ENCODE measurements at regions not wholly inside any gene's neighbourhood (a gene's known extent, or its start where the extent isn't known, plus 50 kb on each side); places are given as distances from the start of the nearest gene placed in this dataset.

DNA sequence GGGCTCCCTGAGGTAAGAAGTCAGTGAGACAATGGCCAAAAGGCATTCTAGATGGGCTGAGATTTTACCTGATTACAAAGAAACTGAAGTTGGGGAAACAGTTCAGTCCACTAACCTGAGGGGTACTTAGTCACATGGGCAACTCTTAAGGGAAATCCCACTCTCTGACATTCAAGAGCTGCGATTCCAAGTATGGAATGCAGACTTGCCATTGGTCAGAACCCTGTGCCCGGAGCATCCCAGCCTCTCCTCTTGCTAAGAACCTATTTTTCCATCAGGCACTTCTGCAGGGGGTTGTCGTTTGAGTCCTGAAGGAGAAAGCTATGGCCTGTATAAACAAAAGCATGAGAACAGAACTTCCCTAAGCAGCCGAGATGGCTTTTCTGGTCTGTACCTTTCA, 434.9 kb upstream of the DAB1 start:
- DNase-seq (no peak), ATAC-seq (no peak)
- no peak overlapping the region for H3K4me3 ChIP-seq
- TF ChIP-seq POLR2A (IDR thresholded peaks at IDR 0.05): no peak
- TF ChIP-seq, protein P1, sequence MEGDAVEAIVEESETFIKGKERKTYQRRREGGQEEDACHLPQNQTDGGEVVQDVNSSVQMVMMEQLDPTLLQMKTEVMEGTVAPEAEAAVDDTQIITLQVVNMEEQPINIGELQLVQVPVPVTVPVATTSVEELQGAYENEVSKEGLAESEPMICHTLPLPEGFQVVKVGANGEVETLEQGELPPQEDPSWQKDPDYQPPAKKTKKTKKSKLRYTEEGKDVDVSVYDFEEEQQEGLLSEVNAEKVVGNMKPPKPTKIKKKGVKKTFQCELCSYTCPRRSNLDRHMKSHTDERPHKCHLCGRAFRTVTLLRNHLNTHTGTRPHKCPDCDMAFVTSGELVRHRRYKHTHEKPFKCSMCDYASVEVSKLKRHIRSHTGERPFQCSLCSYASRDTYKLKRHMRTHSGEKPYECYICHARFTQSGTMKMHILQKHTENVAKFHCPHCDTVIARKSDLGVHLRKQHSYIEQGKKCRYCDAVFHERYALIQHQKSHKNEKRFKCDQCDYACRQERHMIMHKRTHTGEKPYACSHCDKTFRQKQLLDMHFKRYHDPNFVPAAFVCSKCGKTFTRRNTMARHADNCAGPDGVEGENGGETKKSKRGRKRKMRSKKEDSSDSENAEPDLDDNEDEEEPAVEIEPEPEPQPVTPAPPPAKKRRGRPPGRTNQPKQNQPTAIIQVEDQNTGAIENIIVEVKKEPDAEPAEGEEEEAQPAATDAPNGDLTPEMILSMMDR (IDR thresholded peaks at IDR 0.05): no peak
- H3K4me1 ChIP-seq: no peaks in the 10 kb centered on the region
- H3K27ac ChIP-seq: no peak overlapping the region
- intact Hi-C loops (cut with DNase I): no loop called here
- H3K9me3 ChIP-seq: no peaks in the 10 kb centered on the region
- 38 to 45% methylated on average over 4 of the region's 4 CpGs for WGBS, 2 donors
- H3K36me3 ChIP-seq (replicated peaks in 1 of 2; ENCODE audit: insufficient read depth in 1 of 2, low read depth in 2 of 2): no peaks in the 10 kb centered on the region
- no peaks in the 10 kb centered on the region for H3K27me3 ChIP-seq

- 32 to 59% methylated on average over 1 of the region's 1 CpG for WGBS, 2 donors
- Histone ChIP-seq H3K27me3 (no peaks in the 10 kb centered on the region), H3K9me3 (no peaks in the 10 kb centered on the region), H3K27ac (no peak overlapping the region), H3K4me1 (no peaks in the 10 kb centered on the region), H3K36me3 (replicated peaks in 1 of 2; ENCODE audit: insufficient read depth in 1 of 2, low read depth in 2 of 2) (no peaks in the 10 kb centered on the region), H3K4me3 (no peak overlapping the region)
- TF ChIP-seq, protein P1 (IDR thresholded peaks at IDR 0.05): no peak
- TF ChIP-seq POLR2A (IDR thresholded peaks at IDR 0.05): no peak
- DNase-seq (no peak), ATAC-seq (no peak)
- intact Hi-C loops (cut with DNase I): no loop called here
Measured at GRCh38 chr1:57857809-57858208, 433.9 kb upstream of the DAB1 start.

DNA sequence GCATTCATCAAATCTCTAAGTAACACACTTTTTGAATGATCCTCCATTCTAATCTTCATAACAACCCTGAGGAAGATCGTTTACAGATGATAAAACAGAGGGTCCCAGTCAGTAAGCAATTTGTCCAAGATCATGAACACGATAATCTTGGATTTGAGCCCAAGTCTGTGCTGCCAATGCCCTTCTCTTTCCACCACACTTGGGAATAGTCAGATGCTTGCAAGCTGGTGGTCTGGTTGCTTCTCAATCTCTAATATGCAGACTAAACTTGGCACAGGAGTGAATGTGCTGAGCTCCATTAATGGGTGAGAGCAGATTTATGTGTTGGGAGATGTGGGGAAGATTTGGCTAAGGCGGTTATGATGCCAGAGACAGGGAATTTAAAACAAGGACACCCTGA, 430.6 kb upstream of the DAB1 start:
- Histone ChIP-seq H3K27me3 (no peaks in the 10 kb centered on the region), H3K9me3 (no peaks in the 10 kb centered on the region), H3K27ac (no peak overlapping the region), H3K36me3 (replicated peaks in 1 of 2; ENCODE audit: insufficient read depth in 1 of 2, low read depth in 2 of 2) (no peaks in the 10 kb centered on the region), H3K4me1 (no peaks in the 10 kb centered on the region), H3K4me3 (no peak overlapping the region)
- ATAC-seq (no peak), DNase-seq (no peak)
- 36 to 45% methylated on average over 3 of the region's 3 CpGs for WGBS, 2 donors
- TF ChIP-seq, protein P1 (IDR thresholded peaks at IDR 0.05): no peak
- TF ChIP-seq POLR2A (IDR thresholded peaks at IDR 0.05): no peak
- intact Hi-C loops (cut with DNase I): no loop called here

DNA sequence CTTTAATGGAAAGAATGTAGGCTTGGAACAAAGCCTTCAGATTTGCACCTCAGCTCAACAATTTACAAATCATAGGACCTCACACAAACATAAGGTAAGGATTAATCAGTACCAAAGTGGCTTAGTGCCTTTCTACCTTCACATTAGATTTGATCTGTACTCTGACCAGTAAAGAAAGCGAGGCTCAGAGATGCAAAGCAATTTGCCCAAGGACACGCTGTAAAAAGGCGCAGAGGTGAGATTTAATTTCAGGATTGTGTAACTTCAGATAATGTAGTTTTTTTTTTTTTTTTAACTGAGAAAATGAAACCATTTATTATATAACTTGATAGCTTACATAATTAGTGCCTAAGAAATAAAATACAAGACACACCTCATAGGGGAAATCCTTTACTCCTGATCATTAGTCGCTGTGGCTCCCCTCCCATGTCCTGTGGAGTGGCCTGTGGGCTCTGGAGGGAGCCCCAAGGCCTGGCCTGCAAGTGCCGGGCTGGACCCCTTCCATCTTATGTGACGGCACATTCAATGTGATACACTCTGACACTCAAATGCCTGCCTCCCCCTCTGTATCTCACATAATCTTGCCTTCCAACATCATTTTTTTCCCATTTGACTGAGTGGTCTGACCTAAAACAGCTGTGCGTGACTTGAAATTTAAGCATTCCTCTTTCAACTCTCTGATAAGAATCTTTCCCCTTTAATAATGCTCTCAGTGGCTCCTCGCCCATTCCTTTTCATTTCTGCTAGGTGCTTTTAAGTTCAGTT, 426.5 kb upstream of the DAB1 start:
- TF ChIP-seq, protein P1 (IDR thresholded peaks at IDR 0.05): no peak
- no peak for TF ChIP-seq POLR2A (IDR thresholded peaks at IDR 0.05)
- Histone ChIP-seq H3K27me3 (no peaks in the 10 kb centered on the region), H3K4me3 (no peak overlapping the region), H3K9me3 (no peaks in the 10 kb centered on the region), H3K27ac (no peak overlapping the region), H3K36me3 (replicated peaks in 1 of 2; ENCODE audit: insufficient read depth in 1 of 2, low read depth in 2 of 2) (no peaks in the 10 kb centered on the region), H3K4me1 (no peaks in the 10 kb centered on the region)
- ATAC-seq (no peak), DNase-seq (no peak)
- WGBS, 2 donors: 69 to 74% methylated on average over 8 of the region's 8 CpGs
- intact Hi-C loops (cut with DNase I): no loop called here

GRCh38 chr1:57848406-57848805, 424.5 kb upstream of the DAB1 start:
- ATAC-seq (no peak), DNase-seq (no peak)
- no peak for TF ChIP-seq POLR2A (IDR thresholded peaks at IDR 0.05)
- TF ChIP-seq, protein P1 (IDR thresholded peaks at IDR 0.05): no peak
- Histone ChIP-seq H3K27me3 (no peaks in the 10 kb centered on the region), H3K4me1 (no peaks in the 10 kb centered on the region), H3K9me3 (no peaks in the 10 kb centered on the region), H3K27ac (no peak overlapping the region), H3K36me3 (replicated peaks in 1 of 2; ENCODE audit: insufficient read depth in 1 of 2, low read depth in 2 of 2) (no peaks in the 10 kb centered on the region), H3K4me3 (no peak overlapping the region)
- intact Hi-C loops (cut with DNase I): no loop called here

All from body of pancreas (tissue), 4 donors.